CD14-positive monocyte (primary cell): ENCODE measurements at regions not wholly inside any gene's neighbourhood (a gene's known extent, or its start where the extent isn't known, plus 50 kb on each side); places are given as distances from the start of the nearest gene placed in this dataset.

Source experiments
- DNase-seq, 3 donors: peaks; one replicate each; pipeline ENCODE4 v3.0.0-alpha.2; 2011 to 2022
- H2AFZ ChIP-seq: 2 replicates; pipeline ENCODE4 v1.6.0; 2012; ENCODE audit warnings: mild to moderate bottlenecking, low read depth, low read length, inconsistent platforms; ENCODE audit not compliant: insufficient read depth, poor library complexity, severe bottlenecking
- H3K27ac ChIP-seq, 2 donors: 1 replicate in 1 of 2; 2 replicates in 1 of 2; pipeline ENCODE4 v1.5.1; 2012 to 2013; ENCODE audit warnings: low read length in 2 of 2, control low read depth in 1 of 2, inconsistent platforms in 1 of 2, low read depth in 1 of 2, mild to moderate bottlenecking in 1 of 2
- H3K27me3 ChIP-seq, 2 donors: one replicate each; pipeline versions ENCODE4 v1.6.0 to v1.6.1; 2011 to 2013; ENCODE audit warnings: low read length in 2 of 2; ENCODE audit not compliant: control insufficient read depth in 2 of 2, insufficient read depth in 2 of 2
- H3K36me3 ChIP-seq, 2 donors: replicated peaks in 1 of 2; 1 replicate in 1 of 2; 2 replicates in 1 of 2; pipeline versions ENCODE4 v1.5.1 to v1.6.1; 2012 to 2013; ENCODE audit warnings: low read length in 2 of 2, control low read depth in 1 of 2, inconsistent platforms in 1 of 2, mild to moderate bottlenecking in 1 of 2; ENCODE audit not compliant: insufficient read depth in 2 of 2, control insufficient read depth in 1 of 2
- H3K4me1 ChIP-seq, 2 donors: 1 replicate in 1 of 2; 2 replicates in 1 of 2; pipeline versions ENCODE4 v1.5.1 to v1.6.1; 2012 to 2013; ENCODE audit warnings: low read length in 2 of 2, control low read depth in 1 of 2, inconsistent platforms in 1 of 2, mild to moderate bottlenecking in 1 of 2, moderate library complexity in 1 of 2; ENCODE audit not compliant: insufficient read depth in 2 of 2, control insufficient read depth in 1 of 2
- H3K4me2 ChIP-seq: replicated peaks from 2 replicates; pipeline ENCODE3; 2012; ENCODE audit warnings: low read length, moderate library complexity, mild to moderate bottlenecking; ENCODE audit not compliant: poor library complexity, severe bottlenecking; ENCODE audit errors: extremely low read depth
- H3K4me3 ChIP-seq, 3 experiments: fragments of 200-600 bp in 1 of 3; sonication (generic) in 1 of 3; replicated peaks in 1 of 3; 1 replicate in 2 of 3; 2 replicates in 1 of 3; pipeline ENCODE4 v1.5.1; 2011 to 2013; ENCODE audit warnings: low read length in 3 of 3, mild to moderate bottlenecking in 3 of 3, control low read depth in 2 of 3, low read depth in 2 of 3, inconsistent platforms in 1 of 3, moderate library complexity in 1 of 3
- H3K79me2 ChIP-seq: 2 replicates; pipeline ENCODE4 v1.6.0; 2012; ENCODE audit warnings: mild to moderate bottlenecking, control low read depth, inconsistent platforms, low read length, moderate library complexity; ENCODE audit not compliant: insufficient read depth
- H3K9ac ChIP-seq: 2 replicates; pipeline ENCODE4 v1.6.0; 2017; ENCODE audit warnings: low read length, mild to moderate bottlenecking; ENCODE audit not compliant: insufficient read depth, poor library complexity, severe bottlenecking
- H3K9me3 ChIP-seq, 2 donors: replicated peaks in 1 of 2; 1 replicate in 1 of 2; 2 replicates in 1 of 2; pipeline versions ENCODE4 v1.5.1 to v1.6.1; 2012 to 2013; ENCODE audit warnings: low read length in 2 of 2, control low read depth in 1 of 2; ENCODE audit not compliant: control insufficient read depth in 1 of 2, insufficient read depth in 1 of 2
- H4K20me1 ChIP-seq: 2 replicates; pipeline ENCODE4 v1.6.0; 2012; ENCODE audit warnings: mild to moderate bottlenecking, low read length, control low read depth, moderate library complexity; ENCODE audit not compliant: insufficient read depth
- H3K27ac Mint-ChIP-seq, 7 donors: one replicate each; pipeline ENCODE4 v1.8.0; 2020; ENCODE audit warnings: mild to moderate bottlenecking in 7 of 7, mixed read lengths in 7 of 7, moderate library complexity in 6 of 7, inconsistent platforms in 2 of 7
- H3K27me3 Mint-ChIP-seq, 3 donors: one replicate each; pipeline ENCODE4 v1.8.0; 2021 to 2022; ENCODE audit warnings: low read depth in 3 of 3, mild to moderate bottlenecking in 3 of 3, mixed read lengths in 3 of 3, moderate library complexity in 3 of 3, inconsistent platforms in 1 of 3
- H3K36me3 Mint-ChIP-seq, 2 donors: one replicate each; pipeline ENCODE4 v1.8.0; 2020; ENCODE audit warnings: mixed read lengths in 2 of 2, inconsistent platforms in 1 of 2, mild to moderate bottlenecking in 1 of 2
- H3K4me1 Mint-ChIP-seq: one replicate; pipeline ENCODE4 v1.8.0; 2020; ENCODE audit warnings: mild to moderate bottlenecking, mixed read lengths
- H3K4me3 Mint-ChIP-seq, 2 donors: one replicate each; pipeline ENCODE4 v1.8.0; 2020; ENCODE audit warnings: mild to moderate bottlenecking in 2 of 2, mixed read lengths in 2 of 2, moderate library complexity in 1 of 2
- H3K9me3 Mint-ChIP-seq, 7 donors: one replicate each; pipeline ENCODE4 v1.8.0; 2020 to 2022; ENCODE audit warnings: mixed read lengths in 7 of 7, mild to moderate bottlenecking in 6 of 7, moderate library complexity in 6 of 7, inconsistent platforms in 2 of 7
- CTCF ChIP-seq: fragments of 200-600 bp; IDR thresholded peaks from one replicate; pipeline ENCODE4 v1.8.0; 2022; ENCODE audit warnings: antibody characterized with exemption, mild to moderate bottlenecking
- WGBS: methylation state at CpG from one replicate; pipeline ENCODE4 v1.1.5; 2013; ENCODE audit warnings: missing lambda C conversion rate; ENCODE audit not compliant: insufficient coverage; 5-methylcytosine and 5-hydroxymethylcytosine counted together
- intact Hi-C, 2 donors: fragments of 100-400 bp; cut with micrococcal nuclease; formaldehyde crosslinking; loops; one replicate each; pipeline versions ENCODE4 v1.15.0 to v1.15.1; 2023

DNA sequence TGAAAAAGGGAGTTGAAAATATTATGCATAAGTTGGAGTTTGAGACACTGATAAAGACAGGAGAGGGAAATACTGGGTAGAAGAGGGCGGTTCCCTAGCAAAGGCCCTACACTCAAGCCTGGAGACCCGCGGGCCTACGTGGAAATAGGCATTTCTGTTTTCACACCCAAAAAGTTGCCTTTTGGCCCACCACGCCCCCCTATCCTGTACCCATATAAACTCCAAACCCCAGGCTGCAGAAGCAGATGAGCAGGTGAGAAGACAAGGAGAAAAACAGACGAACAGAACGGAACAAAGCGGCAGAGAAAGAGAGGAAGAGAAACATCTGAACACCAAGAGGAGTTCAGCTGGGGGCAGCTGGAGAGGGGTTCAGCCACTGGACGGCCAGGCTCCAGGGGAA lies 177.9 kb downstream of the GALC start:
- intact Hi-C loops: no loop called here
- H3K79me2 ChIP-seq: no peaks in the 10 kb centered on the region
- WGBS: no CpG with 5 or more reads among the region's 9 CpGs
- Mint-ChIP-seq H3K4me1 (no peaks in the 10 kb centered on the region), H3K4me3 (no peak overlapping the region), H3K9me3 (peaks cover 0 to 5% (median 2%) of the 10 kb centered on the region in 7 donors), H3K36me3 (no peaks in the 10 kb centered on the region), H3K27me3 (peaks cover 1 to 8% (median 5%) of the 10 kb centered on the region in 3 donors), H3K27ac (no peak overlapping the region)
- no peaks in the 10 kb centered on the region for H3K9me3 ChIP-seq
- no peak overlapping the region for H3K27ac ChIP-seq
- no peak overlapping the region for H3K9ac ChIP-seq
- H3K4me3 ChIP-seq: no peak overlapping the region
- H3K4me2 ChIP-seq: no peak overlapping the region
- H2AFZ ChIP-seq: no peak overlapping the region
- no peak for DNase-seq
- H3K27me3 ChIP-seq: no peaks in the 10 kb centered on the region
- no peaks in the 10 kb centered on the region for H4K20me1 ChIP-seq
- no peak for TF ChIP-seq CTCF
- H3K36me3 ChIP-seq: no peaks in the 10 kb centered on the region
- H3K4me1 ChIP-seq: no peaks in the 10 kb centered on the region

- Histone ChIP-seq H3K4me2 (no peak overlapping the region), H4K20me1 (no peaks in the 10 kb centered on the region), H3K9ac (no peak overlapping the region), H2AFZ (no peak overlapping the region), H3K27ac (no peak overlapping the region), H3K27me3 (no peaks in the 10 kb centered on the region), H3K36me3 (no peaks in the 10 kb centered on the region), H3K4me3 (no peak overlapping the region), H3K9me3 (no peaks in the 10 kb centered on the region), H3K79me2 (no peaks in the 10 kb centered on the region), H3K4me1 (no peaks in the 10 kb centered on the region)
- WGBS: 64% methylated on average over 1 of the region's 4 CpGs
- H3K36me3 Mint-ChIP-seq: no peaks in the 10 kb centered on the region
- DNase-seq: no peak
- no peak overlapping the region for H3K4me3 Mint-ChIP-seq
- H3K4me1 Mint-ChIP-seq: no peaks in the 10 kb centered on the region
- no peak overlapping the region for H3K27ac Mint-ChIP-seq
- no peak for TF ChIP-seq CTCF
- H3K27me3 Mint-ChIP-seq: peaks cover 1 to 5% (median 3%) of the 10 kb centered on the region in 3 donors
- intact Hi-C loops: no loop called here
- peaks cover 0 to 3% (median 0%) of the 10 kb centered on the region in 7 donors for H3K9me3 Mint-ChIP-seq
Measured at GRCh38 chr14:87813686-87814085, 179.3 kb downstream of the GALC start.
